CD4-positive, alpha-beta T cell treated with Interleukin-15 for 4 hours (primary cell): ENCODE measurements at regions not wholly inside any gene's neighbourhood (a gene's known extent, or its start where the extent isn't known, plus 50 kb on each side); places are given as distances from the start of the nearest gene placed in this dataset.

Experiments used
- DNase-seq: peaks from one replicate; pipeline ENCODE4 v3.0.0-alpha.2; 2020; ENCODE audit warnings: low spot score

DNA sequence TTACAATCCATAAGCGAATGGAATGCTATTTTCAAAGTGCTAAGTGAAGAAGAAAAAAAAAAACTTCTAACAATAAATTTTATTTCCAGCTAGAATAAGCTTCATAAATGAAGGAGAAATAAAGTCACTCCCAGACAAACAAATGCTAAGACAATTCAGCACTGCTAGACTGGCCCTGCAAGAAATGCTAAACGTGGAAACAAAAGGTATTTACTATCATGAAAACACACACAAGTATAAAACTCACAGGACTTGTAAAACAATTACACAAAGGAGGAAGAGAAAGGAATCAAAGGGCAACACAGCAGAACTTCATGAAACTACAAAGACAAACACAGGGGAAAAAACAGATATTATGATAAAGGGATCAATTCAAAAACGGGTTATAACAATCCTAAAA, 85.8 kb upstream of the NELL2 start:
- DNase-seq: no peak

DNA sequence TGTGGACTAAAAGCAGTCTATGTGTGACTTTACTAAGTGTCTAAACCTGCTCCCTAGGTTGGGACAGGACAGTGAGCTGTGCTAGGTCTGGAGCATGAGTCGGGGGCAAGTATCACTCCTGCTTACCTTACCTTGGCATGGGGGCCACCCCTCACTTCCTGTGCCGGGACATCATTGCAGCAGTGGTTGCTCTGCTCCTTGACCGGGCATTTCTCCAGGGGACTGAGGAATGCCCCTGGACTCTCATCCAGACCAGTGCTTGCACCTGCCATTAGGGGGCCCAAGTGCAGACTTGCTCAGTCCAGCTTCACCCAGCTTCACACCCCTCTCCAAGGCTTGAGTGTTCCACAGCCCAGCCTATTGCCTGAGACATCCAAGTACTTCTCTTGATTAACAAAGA, 84.7 kb upstream of the NELL2 start:
- DNase-seq: no peak

DNA sequence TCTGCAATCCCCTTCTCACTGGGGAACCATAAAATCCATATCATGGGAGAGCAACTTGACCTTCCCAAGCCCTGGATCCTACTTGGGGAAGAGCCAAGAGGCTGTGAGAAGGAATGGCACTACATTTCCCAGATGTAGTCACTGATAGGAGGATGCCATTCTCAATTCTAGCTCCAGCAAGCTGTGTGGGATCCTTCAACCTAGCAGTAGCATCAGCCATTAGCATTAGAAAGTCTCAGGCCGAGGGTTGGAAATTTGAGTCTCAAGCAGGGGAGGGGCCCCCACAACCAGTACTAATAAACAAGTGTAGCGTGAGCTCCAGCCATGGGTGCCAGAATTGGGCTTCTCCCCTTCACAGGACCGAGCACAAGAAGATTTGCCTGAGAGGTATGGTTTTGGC, 84.3 kb upstream of the NELL2 start:
- no peak for DNase-seq

DNA sequence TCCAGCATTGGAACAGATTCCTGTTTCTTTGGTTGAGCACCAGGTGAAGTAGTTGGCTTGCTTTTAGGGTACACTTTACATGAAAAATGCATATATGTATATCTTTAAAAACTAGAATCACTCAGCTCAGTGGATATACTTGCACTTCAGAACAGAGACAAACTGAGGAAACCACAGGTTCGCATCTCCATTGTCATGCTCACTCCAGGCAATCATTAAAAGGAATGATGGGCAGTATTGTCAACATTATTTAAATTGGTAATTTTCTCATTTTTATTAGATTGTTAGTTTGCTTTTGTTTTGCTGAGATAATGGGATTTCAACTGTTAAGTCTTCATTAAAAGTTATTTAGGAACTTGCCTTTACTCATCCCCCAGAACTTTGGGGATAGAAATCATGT, 71.0 kb upstream of the NELL2 start:
- no peak for DNase-seq

DNA sequence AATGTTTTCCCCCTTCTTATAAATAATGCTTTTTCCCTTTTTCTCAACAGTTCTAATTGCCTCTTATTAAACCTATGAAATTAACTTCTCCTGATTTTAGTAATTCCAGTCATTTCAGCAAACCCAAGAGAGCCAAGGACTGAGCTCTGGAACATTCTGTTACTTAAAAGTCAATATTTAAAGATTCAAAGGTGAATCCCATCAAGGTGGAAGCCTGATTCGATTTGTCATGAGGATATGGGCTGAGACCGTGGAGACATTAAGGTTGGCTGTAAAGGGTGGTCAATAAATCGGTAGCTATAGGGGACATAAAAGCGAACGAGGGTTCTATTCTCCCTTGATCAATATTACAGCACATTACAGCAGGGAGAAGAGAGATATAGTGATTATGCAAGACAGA, 66.6 kb upstream of the NELL2 start:
- DNase-seq: no peak

DNA sequence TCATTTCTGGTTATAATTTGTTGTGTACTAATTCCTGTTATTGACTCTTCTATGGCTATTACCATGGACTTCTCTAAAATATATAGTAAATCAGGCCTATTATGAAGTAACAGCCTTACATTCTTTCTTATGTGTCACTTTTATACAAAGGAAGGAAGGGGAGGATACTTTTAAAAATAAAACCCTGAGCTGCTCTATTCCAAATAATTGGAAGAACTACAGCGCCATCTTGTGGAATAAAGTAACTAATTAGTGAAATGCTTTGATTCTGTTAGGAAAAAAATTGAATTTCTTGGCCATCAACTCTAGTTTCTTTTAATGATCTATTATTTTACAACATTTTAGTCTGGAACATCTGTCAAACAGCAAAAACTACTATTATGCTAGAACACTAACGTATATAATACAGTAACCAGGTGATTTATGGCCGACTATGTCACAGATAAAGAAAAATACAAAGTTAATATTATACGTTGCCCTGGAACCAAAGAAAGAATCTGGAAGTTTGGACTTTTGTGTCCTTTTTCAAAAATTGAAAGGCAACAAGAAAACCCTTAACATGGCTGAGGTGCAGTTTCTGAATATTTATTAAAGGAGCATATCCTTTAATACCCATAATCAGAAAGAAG, 55.0 kb upstream of the NELL2 start:
- DNase-seq: peak; percentile 76

DNA sequence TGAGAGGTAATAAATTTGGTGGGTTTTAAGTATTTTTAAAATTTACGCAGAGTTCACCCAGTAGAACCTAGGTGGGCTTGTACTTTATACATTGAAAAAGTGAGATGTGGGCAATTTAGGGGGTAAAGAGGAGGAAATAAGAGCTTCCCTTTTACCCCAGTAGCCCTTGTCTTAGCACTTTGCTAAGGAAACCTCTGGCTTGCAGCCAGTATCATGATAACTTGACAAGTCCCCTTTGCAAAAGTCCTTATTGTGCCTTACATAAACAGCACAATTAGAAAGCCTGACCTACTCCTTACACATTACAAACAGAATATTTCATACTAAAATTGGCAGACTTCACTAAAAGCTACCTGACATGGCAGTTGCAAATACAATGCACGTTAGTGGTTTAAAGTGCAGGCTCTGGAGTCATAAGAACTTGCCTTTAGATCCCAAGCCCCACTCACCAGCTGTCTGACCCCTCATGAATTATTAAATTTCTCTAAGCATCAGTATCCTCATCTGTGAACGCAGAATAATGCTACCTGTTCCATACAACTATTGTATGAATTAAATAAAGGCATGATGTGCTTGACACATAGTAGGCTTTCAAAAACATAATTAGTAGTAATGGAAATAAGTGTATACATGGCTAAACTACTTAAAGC, 53.2 kb upstream of the NELL2 start:
- no peak for DNase-seq
